Stimulated activated CD8-positive, alpha-beta memory T cell treated with anti-CD3 and anti-CD28 coated beads, Interleukin-4, amount 100 ng/mL, for 4 hours (primary cell): ENCODE measurements at regions not wholly inside any gene's neighbourhood (a gene's known extent, or its start where the extent isn't known, plus 50 kb on each side); places are given as distances from the start of the nearest gene placed in this dataset.

Experiments used
- DNase-seq, 2 donors: peaks; one replicate each; pipeline ENCODE4 v3.0.0-alpha.2; 2020; ENCODE audit warnings: low read depth in 2 of 2, low spot score in 1 of 2

GRCh38 chr4:181982856-181983255 is 260.3 kb upstream of the TENM3 start:
- no peak for DNase-seq

GRCh38 chr4:181987392-181987791 is 255.8 kb upstream of the TENM3 start:
- DNase-seq: no peak

GRCh38 chr4:181989071-181989470 is 254.1 kb upstream of the TENM3 start:
- no peak for DNase-seq

- DNase-seq: no peak
Observed at GRCh38 chr4:181991369-181992108, 251.7 kb upstream of the TENM3 start.

GRCh38 chr4:181998398-181999295 is 244.6 kb upstream of the TENM3 start:
- no peak for DNase-seq

GRCh38 chr4:182000077-182000476 is 243.1 kb upstream of the TENM3 start:
- no peak for DNase-seq

GRCh38 chr4:182010876-182011275 is 232.3 kb upstream of the TENM3 start:
- no peak for DNase-seq

GRCh38 chr4:182014164-182014563 is 229.0 kb upstream of the TENM3 start:
- DNase-seq: no peak

- DNase-seq: no peak
Observed at GRCh38 chr4:182015014-182015413, 228.2 kb upstream of the TENM3 start.

GRCh38 chr4:182015893-182016292 is 227.3 kb upstream of the TENM3 start:
- DNase-seq: no peak

GRCh38 chr4:182017038-182017437 is 226.2 kb upstream of the TENM3 start:
- no peak for DNase-seq

GRCh38 chr4:182018691-182019090 is 224.5 kb upstream of the TENM3 start:
- no peak for DNase-seq

- DNase-seq: no peak
Observed at GRCh38 chr4:182019148-182019652, 224.0 kb upstream of the TENM3 start.

- DNase-seq: no peak
Observed at GRCh38 chr4:182022909-182023308, 220.3 kb upstream of the TENM3 start.

GRCh38 chr4:182023469-182023868 is 219.7 kb upstream of the TENM3 start:
- no peak for DNase-seq

GRCh38 chr4:182042945-182043344 is 200.3 kb upstream of the TENM3 start:
- DNase-seq: no peak

GRCh38 chr4:182048871-182049270 is 194.3 kb upstream of the TENM3 start:
- DNase-seq: no peak

GRCh38 chr4:182056866-182057265 is 186.3 kb upstream of the TENM3 start:
- DNase-seq: no peak

- DNase-seq: no peak
Observed at GRCh38 chr4:182062458-182062857, 180.7 kb upstream of the TENM3 start.

- DNase-seq: no peak
Observed at GRCh38 chr4:182062936-182063335, 180.3 kb upstream of the TENM3 start.

GRCh38 chr4:182063651-182064050 is 179.6 kb upstream of the TENM3 start:
- DNase-seq: no peak

GRCh38 chr4:182065255-182065654 is 177.9 kb upstream of the TENM3 start:
- no peak for DNase-seq
